ENCODE measurements at regions not wholly inside any gene's neighbourhood (a gene's known extent, or its start where the extent isn't known, plus 50 kb on each side); places are given as distances from the start of the nearest gene placed in this dataset.

DNA sequence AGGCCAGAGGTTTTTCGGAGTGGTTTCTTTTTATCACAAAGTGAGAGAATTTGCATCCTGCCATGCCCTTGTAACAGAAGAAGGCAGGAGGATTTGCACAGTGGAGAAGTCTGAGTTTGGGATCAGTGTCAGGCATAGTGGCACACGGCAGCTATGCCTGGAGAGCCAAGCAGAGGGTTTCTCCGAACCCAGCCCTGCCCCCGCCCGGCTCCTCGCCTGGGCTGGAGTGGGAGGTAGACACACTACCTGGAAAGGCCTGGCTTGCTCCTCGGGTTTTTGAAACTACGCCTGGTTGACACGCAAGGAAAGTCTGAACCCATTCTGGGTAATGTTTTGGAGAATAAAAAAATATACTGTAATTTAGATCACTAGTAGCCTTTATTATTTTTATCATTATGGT is 1653.6 kb upstream of the TENM3 start:
- TF ChIP-seq POLR2A (IDR thresholded peaks at IDR 0.05; ENCODE audit: low read length) (no peak), GATA1 (IDR thresholded peaks at IDR 0.05; ENCODE audit: low read depth, low read length) (no peak)

Measured in erythroblast (primary cell).